BJ (cell line): ENCODE measurements at regions not wholly inside any gene's neighbourhood (a gene's known extent, or its start where the extent isn't known, plus 50 kb on each side); places are given as distances from the start of the nearest gene placed in this dataset.

Experiments used
- CTCF ChIA-PET: fragments of 350-600 bp; formaldehyde crosslinking; extraction: SDS; loops from one replicate; lab custom pipeline; 2021; ENCODE audit warnings: antibody characterized with exemption, inconsistent platforms; lab: Yijun Ruan, JAX
- POLR2A ChIA-PET: fragments of 300-600 bp; sonication (Branson Sonifier 250); formaldehyde crosslinking; extraction: SDS; loops from one replicate; lab custom pipeline; 2021; ENCODE audit warnings: antibody characterized with exemption; lab: Charles Lee
- DNase-seq: peaks from one replicate; pipeline ENCODE4 v3.0.0-alpha.2; 2011; ENCODE audit warnings: low read depth
- H3K27me3 ChIP-seq: 2 replicates; pipeline ENCODE4 v1.6.0; 2011; ENCODE audit warnings: low read length; ENCODE audit not compliant: control insufficient read depth, insufficient read depth
- H3K36me3 ChIP-seq: 2 replicates; pipeline ENCODE4 v1.5.1; 2011; ENCODE audit warnings: low read length; ENCODE audit not compliant: control insufficient read depth, insufficient read depth
- H3K4me3 ChIP-seq: 2 replicates; pipeline ENCODE4 v1.5.1; 2011; ENCODE audit warnings: low read depth, mild to moderate bottlenecking, control low read depth, low read length
- TF ChIP-seq, protein P1 (sequence below): IDR thresholded peaks from 2 replicates; pipeline ENCODE4 v1.5.1; 2011; ENCODE audit warnings: low read depth, mild to moderate bottlenecking, control low read depth, inconsistent platforms, low read length, moderate library complexity; ENCODE audit not compliant: insufficient read depth

- CTCF ChIA-PET = no interaction called here
- POLR2A ChIA-PET = no interaction called here
- DNase-seq = no peak
- TF ChIP-seq, protein P1, sequence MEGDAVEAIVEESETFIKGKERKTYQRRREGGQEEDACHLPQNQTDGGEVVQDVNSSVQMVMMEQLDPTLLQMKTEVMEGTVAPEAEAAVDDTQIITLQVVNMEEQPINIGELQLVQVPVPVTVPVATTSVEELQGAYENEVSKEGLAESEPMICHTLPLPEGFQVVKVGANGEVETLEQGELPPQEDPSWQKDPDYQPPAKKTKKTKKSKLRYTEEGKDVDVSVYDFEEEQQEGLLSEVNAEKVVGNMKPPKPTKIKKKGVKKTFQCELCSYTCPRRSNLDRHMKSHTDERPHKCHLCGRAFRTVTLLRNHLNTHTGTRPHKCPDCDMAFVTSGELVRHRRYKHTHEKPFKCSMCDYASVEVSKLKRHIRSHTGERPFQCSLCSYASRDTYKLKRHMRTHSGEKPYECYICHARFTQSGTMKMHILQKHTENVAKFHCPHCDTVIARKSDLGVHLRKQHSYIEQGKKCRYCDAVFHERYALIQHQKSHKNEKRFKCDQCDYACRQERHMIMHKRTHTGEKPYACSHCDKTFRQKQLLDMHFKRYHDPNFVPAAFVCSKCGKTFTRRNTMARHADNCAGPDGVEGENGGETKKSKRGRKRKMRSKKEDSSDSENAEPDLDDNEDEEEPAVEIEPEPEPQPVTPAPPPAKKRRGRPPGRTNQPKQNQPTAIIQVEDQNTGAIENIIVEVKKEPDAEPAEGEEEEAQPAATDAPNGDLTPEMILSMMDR = no peak
- Histone ChIP-seq H3K27me3 (no peaks in the 10 kb centered on the region), H3K36me3 (no peaks in the 10 kb centered on the region), H3K4me3 (no peak overlapping the region)
These were observed 977.3 kb upstream of the ACVR2A start for GRCh38 chr2:146867477-146867986.

DNA sequence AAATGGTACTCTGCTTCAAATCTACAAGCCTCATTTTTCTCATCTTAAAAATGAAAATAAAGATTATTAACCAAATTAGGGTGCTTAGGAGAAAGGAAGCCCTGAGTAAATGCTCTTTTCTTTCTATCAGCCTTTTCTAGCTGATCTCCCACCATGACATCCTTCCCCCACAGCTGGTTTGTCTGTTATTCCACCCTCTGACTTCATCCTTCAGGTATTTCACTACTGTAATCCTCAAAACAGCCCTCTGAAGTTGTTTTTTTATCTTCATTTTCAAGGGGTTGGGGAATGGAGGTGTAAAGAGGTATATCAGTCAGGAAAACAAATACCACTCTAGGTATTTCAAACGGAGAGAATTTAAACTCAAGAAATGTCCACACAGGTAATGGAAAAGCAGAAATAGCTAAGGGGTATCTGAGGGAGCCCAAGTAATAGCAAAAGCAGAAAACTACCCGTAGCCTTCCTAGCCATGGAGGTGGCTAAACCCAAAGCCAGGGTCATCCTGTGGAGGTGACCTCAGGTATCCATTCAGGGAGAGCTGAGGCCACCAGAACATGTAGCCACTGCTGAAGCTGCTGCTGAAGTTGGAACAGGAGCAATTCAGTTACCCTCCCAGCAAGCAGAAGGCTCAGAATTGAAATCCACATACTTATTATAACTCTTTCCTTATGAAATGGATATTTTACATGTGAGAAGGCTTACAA, 990.9 kb upstream of the ACVR2A start:
- POLR2A ChIA-PET = no interaction called here
- no peak overlapping the region for H3K4me3 ChIP-seq
- CTCF ChIA-PET = no interaction called here
- DNase-seq = no peak
- no peaks in the 10 kb centered on the region for H3K36me3 ChIP-seq
- no peaks in the 10 kb centered on the region for H3K27me3 ChIP-seq
- TF ChIP-seq, protein P1 = no peak

GRCh38 chr2:146852661-146853060, 992.2 kb upstream of the ACVR2A start:
- Histone ChIP-seq H3K4me3 (no peak overlapping the region), H3K36me3 (no peaks in the 10 kb centered on the region), H3K27me3 (no peaks in the 10 kb centered on the region)
- TF ChIP-seq, protein P1 = no peak
- CTCF ChIA-PET = no interaction called here
- no peak for DNase-seq
- POLR2A ChIA-PET = no interaction called here

DNA sequence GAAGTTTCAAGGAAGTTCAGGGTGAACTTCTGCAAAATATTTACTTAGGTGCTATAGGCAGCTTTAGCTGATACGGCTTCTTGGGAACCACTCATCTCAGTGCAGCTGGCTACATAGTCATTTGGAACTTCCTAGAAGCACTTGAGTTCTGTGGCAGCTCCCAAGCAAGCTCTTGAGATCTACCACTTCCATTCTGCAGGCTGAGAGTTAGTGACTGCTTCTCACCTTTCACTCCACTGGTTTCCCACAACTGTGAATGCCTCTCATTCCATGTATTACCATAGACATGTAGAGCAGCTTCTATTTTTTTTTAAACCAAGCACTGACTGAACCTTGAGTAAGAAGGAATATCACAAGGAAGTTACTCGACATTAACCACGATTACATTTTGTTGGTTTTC, 994.1 kb upstream of the ACVR2A start:
- POLR2A ChIA-PET = no interaction called here
- TF ChIP-seq, protein P1 = no peak
- Histone ChIP-seq H3K36me3 (no peaks in the 10 kb centered on the region), H3K4me3 (no peak overlapping the region), H3K27me3 (no peaks in the 10 kb centered on the region)
- no peak for DNase-seq
- CTCF ChIA-PET = no interaction called here

GRCh38 chr2:146847846-146848245, 997.0 kb upstream of the ACVR2A start:
- ChIA-PET CTCF (no interaction called here), POLR2A (no interaction called here)
- no peaks in the 10 kb centered on the region for H3K27me3 ChIP-seq
- TF ChIP-seq, protein P1 = no peak
- H3K4me3 ChIP-seq = no peak overlapping the region
- no peak for DNase-seq
- H3K36me3 ChIP-seq = no peaks in the 10 kb centered on the region
